ENCODE measurements at regions not wholly inside any gene's neighbourhood (a gene's known extent, or its start where the extent isn't known, plus 50 kb on each side); places are given as distances from the start of the nearest gene placed in this dataset.

GRCh38 chr20:5677389-5677788 lies 66.6 kb upstream of the GPCPD1 start:
- Histone ChIP-seq H4K8ac (replicated peaks; ENCODE audit: insufficient read length, low read depth, low read length) (no peak overlapping the region), H2BK120ac (ENCODE audit: low read depth, low read length, poor library complexity, severe bottlenecking) (no peak overlapping the region), H2BK20ac (ENCODE audit: low read depth, low read length, poor library complexity, severe bottlenecking) (no peak overlapping the region), H3K4ac (ENCODE audit: low read depth, low read length) (no peak overlapping the region), H2AK5ac (ENCODE audit: insufficient read length, low read length) (no peak overlapping the region), H2BK5ac (ENCODE audit: insufficient read length, low read length) (no peak overlapping the region), H2BK15ac (ENCODE audit: low read depth, low read length) (no peak overlapping the region), H3K27me3 (ENCODE audit: insufficient read depth, low read length) (no peaks in the 10 kb centered on the region), H2BK12ac (ENCODE audit: insufficient read length, low read depth, low read length) (no peak overlapping the region), H3K9ac (ENCODE audit: extremely low read depth, insufficient read length, low read length) (no peak overlapping the region), H3K18ac (ENCODE audit: insufficient read length, low read depth, low read length) (no peak overlapping the region), H2AFZ (ENCODE audit: low read length) (no peak overlapping the region), H4K5ac (ENCODE audit: insufficient read length, low read depth, low read length) (no peak overlapping the region), H4K20me1 (ENCODE audit: control insufficient read depth, insufficient read depth, insufficient read length) (no peaks in the 10 kb centered on the region), H3K79me2 (ENCODE audit: insufficient read depth, low read length) (no peaks in the 10 kb centered on the region), H3K56ac (ENCODE audit: insufficient read length, low read depth, low read length) (no peak overlapping the region), H3K27ac (ENCODE audit: insufficient read length, low read depth, low read length) (no peak overlapping the region), H3K23me2 (ENCODE audit: insufficient read length, low read depth, low read length, poor library complexity, severe bottlenecking) (no peaks in the 10 kb centered on the region), H3K14ac (ENCODE audit: insufficient read depth, low read length) (no peak overlapping the region), H3K23ac (ENCODE audit: insufficient read length, low read depth, low read length) (no peak overlapping the region), H3K79me1 (ENCODE audit: insufficient read depth, low read depth, low read length, poor library complexity, severe bottlenecking) (no peaks in the 10 kb centered on the region), H4K91ac (ENCODE audit: insufficient read length, low read depth, low read length) (no peak overlapping the region), H3K4me2 (ENCODE audit: insufficient read depth, insufficient read length, low read length) (no peak overlapping the region), H3K9me3 (ENCODE audit: control insufficient read depth, low read depth, low read length) (no peaks in the 10 kb centered on the region), H3T11ph (ENCODE audit: low read length) (no peak overlapping the region), H3K4me1 (ENCODE audit: insufficient read depth, low read length) (no peaks in the 10 kb centered on the region)
- no peaks in the 10 kb centered on the region for H3K27me3 Mint-ChIP-seq (ENCODE audit: low read depth)
- no CpG with 5 or more reads among the region's 4 CpGs for WGBS (ENCODE audit: extremely low coverage, insufficient read length, low lambda C conversion rate)
- H3K27ac Mint-ChIP-seq, result no peak overlapping the region
- H3K4me1 Mint-ChIP-seq, result no peaks in the 10 kb centered on the region
- no peak overlapping the region for H3K4me3 Mint-ChIP-seq
- H3K9me3 Mint-ChIP-seq, result no peaks in the 10 kb centered on the region
- DNase-seq, result no peak
- no peak for TF ChIP-seq CTCF (conservative IDR thresholded peaks at IDR 0.05)
- no peaks in the 10 kb centered on the region for H3K36me3 Mint-ChIP-seq (ENCODE audit: insufficient read depth in 1 of 3, low read depth in 3 of 3)

Data from H9 (cell line).